ENCODE measurements at regions not wholly inside any gene's neighbourhood (a gene's known extent, or its start where the extent isn't known, plus 50 kb on each side); places are given as distances from the start of the nearest gene placed in this dataset.

- TF ChIP-seq CTCF (conservative IDR thresholded peaks at IDR 0.05 in 1 of 2, IDR thresholded peaks at IDR 0.05 in 1 of 2; ENCODE audit: extremely low read depth in 1 of 2, insufficient read depth in 1 of 2, low read depth in 1 of 2, low read length in 2 of 2) (no peak), EZH2 (IDR thresholded peaks at IDR 0.05; ENCODE audit: borderline replicate concordance, low read length) (no peak)
Measured at GRCh38 chr9:78143281-78144007, 92.4 kb upstream of the CEP78 start.
